Vagina (tissue), 2 donors: ENCODE measurements at regions not wholly inside any gene's neighbourhood (a gene's known extent, or its start where the extent isn't known, plus 50 kb on each side); places are given as distances from the start of the nearest gene placed in this dataset.

Source experiments
- POLR2A ChIP-seq, 2 donors: fragments of 450-650 bp; IDR thresholded peaks; one replicate each; pipeline ENCODE4 v1.6.1; 2017; ENCODE audit warnings: antibody characterized with exemption in 2 of 2, mild to moderate bottlenecking in 2 of 2, moderate library complexity in 2 of 2
- TF ChIP-seq, protein P1 (sequence below), 3 experiments: fragments of 450-650 bp in 2 of 3; fragments of 200-600 bp in 1 of 3; sonication (generic) in 1 of 3; IDR thresholded peaks; one replicate each; pipeline ENCODE4 v1.5.1; 2017 to 2019; ENCODE audit warnings: antibody characterized with exemption in 3 of 3, mild to moderate bottlenecking in 2 of 3, moderate library complexity in 2 of 3

DNA sequence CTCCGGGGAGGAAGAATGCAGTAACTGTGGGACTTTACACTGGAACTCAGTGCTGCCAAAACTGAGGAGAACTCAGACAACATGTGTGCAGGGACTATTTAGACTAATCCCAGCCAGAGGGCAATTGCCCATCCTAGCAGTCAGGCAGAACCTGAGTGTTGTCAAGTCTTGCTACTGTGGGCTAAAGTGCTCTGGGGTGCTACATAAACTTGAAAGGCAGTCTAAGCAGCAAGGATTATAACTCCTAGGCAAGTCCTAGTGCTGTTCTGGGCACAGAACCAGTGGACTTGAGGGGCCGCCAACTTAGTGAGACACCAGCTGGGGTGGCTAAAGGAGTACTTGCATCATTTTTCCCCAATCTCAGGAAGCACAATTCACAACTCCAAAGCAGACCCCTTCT is 363.8 kb upstream of the PTCHD4 start:
- no peak for TF ChIP-seq POLR2A (IDR thresholded peaks at IDR 0.05)
- TF ChIP-seq, protein P1, sequence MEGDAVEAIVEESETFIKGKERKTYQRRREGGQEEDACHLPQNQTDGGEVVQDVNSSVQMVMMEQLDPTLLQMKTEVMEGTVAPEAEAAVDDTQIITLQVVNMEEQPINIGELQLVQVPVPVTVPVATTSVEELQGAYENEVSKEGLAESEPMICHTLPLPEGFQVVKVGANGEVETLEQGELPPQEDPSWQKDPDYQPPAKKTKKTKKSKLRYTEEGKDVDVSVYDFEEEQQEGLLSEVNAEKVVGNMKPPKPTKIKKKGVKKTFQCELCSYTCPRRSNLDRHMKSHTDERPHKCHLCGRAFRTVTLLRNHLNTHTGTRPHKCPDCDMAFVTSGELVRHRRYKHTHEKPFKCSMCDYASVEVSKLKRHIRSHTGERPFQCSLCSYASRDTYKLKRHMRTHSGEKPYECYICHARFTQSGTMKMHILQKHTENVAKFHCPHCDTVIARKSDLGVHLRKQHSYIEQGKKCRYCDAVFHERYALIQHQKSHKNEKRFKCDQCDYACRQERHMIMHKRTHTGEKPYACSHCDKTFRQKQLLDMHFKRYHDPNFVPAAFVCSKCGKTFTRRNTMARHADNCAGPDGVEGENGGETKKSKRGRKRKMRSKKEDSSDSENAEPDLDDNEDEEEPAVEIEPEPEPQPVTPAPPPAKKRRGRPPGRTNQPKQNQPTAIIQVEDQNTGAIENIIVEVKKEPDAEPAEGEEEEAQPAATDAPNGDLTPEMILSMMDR (IDR thresholded peaks at IDR 0.05) = no peak
